ENCODE measurements at regions not wholly inside any gene's neighbourhood (a gene's known extent, or its start where the extent isn't known, plus 50 kb on each side); places are given as distances from the start of the nearest gene placed in this dataset.
A peak's percentile ranks its signal among the peaks of the same experiment; 100 is the strongest.

DNA sequence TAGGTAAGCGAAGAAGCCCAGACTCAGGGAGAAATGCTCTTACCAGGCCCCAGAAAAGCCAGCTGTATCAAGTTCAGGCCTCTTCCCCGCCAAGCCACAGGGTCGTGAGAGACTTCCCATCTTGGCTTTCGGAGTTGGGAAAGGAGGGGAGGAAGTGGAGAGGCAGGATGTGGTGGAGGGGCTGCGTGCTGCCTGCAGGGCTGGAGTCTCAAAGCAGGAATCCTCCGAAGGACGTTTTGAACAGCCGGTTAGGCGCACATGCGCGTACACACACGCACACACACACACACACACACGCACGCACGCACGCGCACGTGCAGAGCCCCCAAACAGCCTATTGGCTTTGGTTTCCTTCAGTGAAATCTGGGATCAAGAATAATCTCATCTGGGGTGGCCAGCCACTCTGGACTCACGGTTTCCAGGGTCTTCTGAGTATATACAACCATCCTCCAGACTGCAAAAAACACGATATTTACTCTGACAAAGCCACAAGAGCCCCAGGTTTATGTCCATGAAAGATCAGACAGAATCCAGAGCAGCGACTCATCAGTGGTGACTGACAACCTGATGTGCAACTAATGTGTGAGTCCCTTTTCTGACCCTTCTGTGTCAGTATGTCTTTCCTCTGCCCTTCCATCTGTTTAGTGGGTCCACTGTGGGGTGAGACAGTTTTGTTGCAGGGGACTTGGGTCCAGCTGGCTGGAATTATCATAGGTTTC is 115.0 kb upstream of the ZNF438 start:
- DNase-seq (ENCODE audit: low read depth) (peak; percentile 82), FAIRE-seq (no peak)
- H3K4me3 ChIP-seq (ENCODE audit: low read depth, low read length), result no peak overlapping the region
- TF ChIP-seq, protein P1, sequence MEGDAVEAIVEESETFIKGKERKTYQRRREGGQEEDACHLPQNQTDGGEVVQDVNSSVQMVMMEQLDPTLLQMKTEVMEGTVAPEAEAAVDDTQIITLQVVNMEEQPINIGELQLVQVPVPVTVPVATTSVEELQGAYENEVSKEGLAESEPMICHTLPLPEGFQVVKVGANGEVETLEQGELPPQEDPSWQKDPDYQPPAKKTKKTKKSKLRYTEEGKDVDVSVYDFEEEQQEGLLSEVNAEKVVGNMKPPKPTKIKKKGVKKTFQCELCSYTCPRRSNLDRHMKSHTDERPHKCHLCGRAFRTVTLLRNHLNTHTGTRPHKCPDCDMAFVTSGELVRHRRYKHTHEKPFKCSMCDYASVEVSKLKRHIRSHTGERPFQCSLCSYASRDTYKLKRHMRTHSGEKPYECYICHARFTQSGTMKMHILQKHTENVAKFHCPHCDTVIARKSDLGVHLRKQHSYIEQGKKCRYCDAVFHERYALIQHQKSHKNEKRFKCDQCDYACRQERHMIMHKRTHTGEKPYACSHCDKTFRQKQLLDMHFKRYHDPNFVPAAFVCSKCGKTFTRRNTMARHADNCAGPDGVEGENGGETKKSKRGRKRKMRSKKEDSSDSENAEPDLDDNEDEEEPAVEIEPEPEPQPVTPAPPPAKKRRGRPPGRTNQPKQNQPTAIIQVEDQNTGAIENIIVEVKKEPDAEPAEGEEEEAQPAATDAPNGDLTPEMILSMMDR (IDR thresholded peaks at IDR 0.05; ENCODE audit: insufficient read depth, low read length, severe bottlenecking), result no peak
- H3K36me3 ChIP-seq (ENCODE audit: control insufficient read depth, insufficient read depth, low read length), result no peaks in the 10 kb centered on the region
- no peaks in the 10 kb centered on the region for H3K27me3 ChIP-seq (ENCODE audit: control insufficient read depth, insufficient read depth, low read length)

DNA sequence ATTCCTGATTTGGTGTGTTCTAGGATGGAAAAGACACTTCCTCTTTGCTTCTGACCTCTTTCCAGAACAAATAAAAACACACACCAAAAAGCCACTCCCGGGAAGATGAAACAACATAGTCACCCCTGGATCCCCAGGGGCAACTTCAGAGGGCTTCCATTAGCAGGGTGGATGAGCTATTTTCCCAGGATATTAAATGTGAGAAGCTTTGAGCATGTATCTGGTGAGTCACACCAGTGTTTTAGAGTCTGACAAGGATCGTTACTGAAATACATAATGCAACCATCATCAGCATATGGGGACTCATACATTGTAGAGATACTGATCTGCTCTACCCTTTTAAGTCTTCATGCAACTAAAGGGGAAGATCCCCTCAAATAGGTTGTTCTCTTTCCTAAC is 115.5 kb upstream of the ZNF438 start:
- Histone ChIP-seq H3K4me3 (ENCODE audit: low read depth, low read length) (no peak overlapping the region), H3K27me3 (ENCODE audit: control insufficient read depth, insufficient read depth, low read length) (no peaks in the 10 kb centered on the region), H3K36me3 (ENCODE audit: control insufficient read depth, insufficient read depth, low read length) (no peaks in the 10 kb centered on the region)
- FAIRE-seq (no peak), DNase-seq (ENCODE audit: low read depth) (peak; percentile 79)
- TF ChIP-seq, protein P1 (IDR thresholded peaks at IDR 0.05; ENCODE audit: insufficient read depth, low read length, severe bottlenecking), result no peak

DNA sequence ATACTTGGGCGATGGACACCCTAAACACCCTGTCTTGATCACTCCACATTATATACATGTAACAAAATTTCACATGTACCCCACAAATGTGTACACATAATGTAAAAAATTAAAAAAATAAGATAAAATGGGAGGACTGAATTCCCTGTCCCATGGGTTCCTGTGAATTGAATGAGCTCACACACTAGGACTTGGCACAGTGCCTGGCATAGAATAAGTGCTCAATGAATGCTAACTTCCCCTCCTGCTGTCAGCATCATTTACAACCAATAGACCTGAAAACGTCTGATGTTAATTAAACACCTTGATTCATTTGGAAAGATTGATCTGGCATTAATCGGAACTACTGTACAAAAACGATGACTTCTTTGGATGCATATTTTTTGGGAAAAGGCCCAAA is 117.3 kb upstream of the ZNF438 start:
- Histone ChIP-seq H3K36me3 (ENCODE audit: control insufficient read depth, insufficient read depth, low read length) (no peaks in the 10 kb centered on the region), H3K27me3 (ENCODE audit: control insufficient read depth, insufficient read depth, low read length) (no peaks in the 10 kb centered on the region), H3K4me3 (ENCODE audit: low read depth, low read length) (no peak overlapping the region)
- TF ChIP-seq, protein P1 (IDR thresholded peaks at IDR 0.05; ENCODE audit: insufficient read depth, low read length, severe bottlenecking), result no peak
- DNase-seq (ENCODE audit: low read depth), result no peak
- peak; percentile 70 for FAIRE-seq

DNA sequence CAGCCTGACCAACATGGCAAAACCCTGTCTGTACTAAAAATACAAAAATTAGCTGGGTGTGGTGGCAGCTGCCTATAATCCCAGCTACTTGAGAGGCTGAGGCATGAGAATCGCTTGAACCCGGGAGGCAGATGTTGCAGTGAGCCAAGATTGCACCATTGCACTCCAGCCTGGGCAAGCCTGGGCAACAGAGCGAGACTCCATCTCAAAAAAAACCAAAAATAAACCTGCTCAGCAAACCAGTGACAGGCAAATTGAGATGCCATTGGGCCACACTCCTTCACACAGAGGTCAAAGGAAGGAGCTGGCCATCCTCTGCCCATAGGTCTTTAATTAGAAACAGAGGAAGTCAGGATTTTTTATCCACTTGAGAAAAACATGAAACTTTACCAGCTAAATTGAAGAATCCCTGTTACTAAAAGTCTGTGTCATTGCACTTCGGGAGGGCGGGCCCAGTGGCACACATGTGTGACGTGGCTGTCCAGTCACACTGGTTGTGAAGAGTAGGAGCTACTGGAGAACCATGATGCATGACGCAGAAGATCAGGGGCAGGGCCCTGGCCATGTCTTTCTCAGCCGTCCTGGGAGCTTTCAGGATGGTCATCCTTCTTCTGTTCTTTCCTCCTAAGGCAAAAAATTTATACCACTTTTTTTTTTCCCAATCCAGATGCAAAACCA is 118.3 kb upstream of the ZNF438 start:
- DNase-seq (ENCODE audit: low read depth), result peak; percentile 43
- FAIRE-seq, result no peak
- H3K27me3 ChIP-seq (ENCODE audit: control insufficient read depth, insufficient read depth, low read length), result no peaks in the 10 kb centered on the region
- TF ChIP-seq, protein P1 (IDR thresholded peaks at IDR 0.05; ENCODE audit: insufficient read depth, low read length, severe bottlenecking), result no peak
- no peaks in the 10 kb centered on the region for H3K36me3 ChIP-seq (ENCODE audit: control insufficient read depth, insufficient read depth, low read length)
- no peak overlapping the region for H3K4me3 ChIP-seq (ENCODE audit: low read depth, low read length)

DNA sequence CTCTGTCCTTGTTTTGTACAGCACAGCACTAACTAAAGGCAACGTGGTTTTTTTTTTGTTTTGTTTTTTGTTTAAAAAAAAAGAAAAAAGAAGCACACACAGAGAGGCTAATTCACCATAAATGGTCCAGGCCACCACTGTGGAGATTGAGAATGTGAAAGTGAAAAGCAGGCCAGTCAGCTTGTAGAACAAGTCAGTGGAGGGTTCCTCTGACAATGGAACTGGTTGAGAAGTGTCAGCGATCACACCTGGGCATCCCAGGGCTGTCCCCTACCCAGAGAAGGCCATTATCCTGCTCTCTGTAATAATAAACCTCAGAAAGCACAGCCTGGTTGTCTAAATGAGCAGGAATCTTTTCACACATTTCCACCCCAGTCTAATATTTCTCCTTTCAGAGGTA is 119.6 kb upstream of the ZNF438 start:
- Histone ChIP-seq H3K36me3 (ENCODE audit: control insufficient read depth, insufficient read depth, low read length) (no peaks in the 10 kb centered on the region), H3K27me3 (ENCODE audit: control insufficient read depth, insufficient read depth, low read length) (no peaks in the 10 kb centered on the region), H3K4me3 (ENCODE audit: low read depth, low read length) (no peak overlapping the region)
- DNase-seq (ENCODE audit: low read depth) (no peak), FAIRE-seq (no peak)
- TF ChIP-seq, protein P1 (IDR thresholded peaks at IDR 0.05; ENCODE audit: insufficient read depth, low read length, severe bottlenecking), result no peak

Data from bronchial epithelial cell (primary cell).